Activated T-cell treated with anti-CD3 and anti-CD28 coated beads, Interleukin-2, amount 50 U/mL, for 4 hours (primary cell): ENCODE measurements at regions not wholly inside any gene's neighbourhood (a gene's known extent, or its start where the extent isn't known, plus 50 kb on each side); places are given as distances from the start of the nearest gene placed in this dataset.
"Not testable (repeated sequence)": the region's sequence is repeated elsewhere in the genome, so short reads cannot be mapped to it uniquely, and the experiment has no call there.

Source experiments
- ATAC-seq, 2 donors: fragments of 200-7000 bp; cut with Tn5 transposase; one replicate each; pipeline ENCODE4 v1.10.0; 2021
- DNase-seq: peaks from one replicate; pipeline ENCODE4 v3.0.0-alpha.2; 2020
- H3K27me3 Mint-ChIP-seq: one replicate; pipeline ENCODE4 v1.8.0; 2021; ENCODE audit warnings: low read depth, mixed read lengths
- H3K36me3 Mint-ChIP-seq: one replicate; pipeline ENCODE4 v1.8.0; 2022; ENCODE audit warnings: mixed read lengths; ENCODE audit not compliant: insufficient read depth
- H3K4me1 Mint-ChIP-seq: one replicate; pipeline ENCODE4 v1.8.0; 2021; ENCODE audit warnings: low read depth, mixed read lengths
- H3K4me3 Mint-ChIP-seq: one replicate; pipeline ENCODE4 v1.8.0; 2021; ENCODE audit warnings: mild to moderate bottlenecking, moderate library complexity, mixed read lengths
- H3K9me3 Mint-ChIP-seq: one replicate; pipeline ENCODE4 v1.8.0; 2021; ENCODE audit warnings: mixed read lengths

GRCh38 chr1:223020770-223021169, 122.3 kb downstream of the TLR5 start:
- Mint-ChIP-seq H3K4me1 (no peaks in the 10 kb centered on the region), H3K36me3 (no peaks in the 10 kb centered on the region), H3K27me3 (peaks cover 3% of the 10 kb centered on the region), H3K9me3 (peaks cover 5% of the 10 kb centered on the region), H3K4me3 (no peak overlapping the region)
- no peak for DNase-seq
- no peak for ATAC-seq

DNA sequence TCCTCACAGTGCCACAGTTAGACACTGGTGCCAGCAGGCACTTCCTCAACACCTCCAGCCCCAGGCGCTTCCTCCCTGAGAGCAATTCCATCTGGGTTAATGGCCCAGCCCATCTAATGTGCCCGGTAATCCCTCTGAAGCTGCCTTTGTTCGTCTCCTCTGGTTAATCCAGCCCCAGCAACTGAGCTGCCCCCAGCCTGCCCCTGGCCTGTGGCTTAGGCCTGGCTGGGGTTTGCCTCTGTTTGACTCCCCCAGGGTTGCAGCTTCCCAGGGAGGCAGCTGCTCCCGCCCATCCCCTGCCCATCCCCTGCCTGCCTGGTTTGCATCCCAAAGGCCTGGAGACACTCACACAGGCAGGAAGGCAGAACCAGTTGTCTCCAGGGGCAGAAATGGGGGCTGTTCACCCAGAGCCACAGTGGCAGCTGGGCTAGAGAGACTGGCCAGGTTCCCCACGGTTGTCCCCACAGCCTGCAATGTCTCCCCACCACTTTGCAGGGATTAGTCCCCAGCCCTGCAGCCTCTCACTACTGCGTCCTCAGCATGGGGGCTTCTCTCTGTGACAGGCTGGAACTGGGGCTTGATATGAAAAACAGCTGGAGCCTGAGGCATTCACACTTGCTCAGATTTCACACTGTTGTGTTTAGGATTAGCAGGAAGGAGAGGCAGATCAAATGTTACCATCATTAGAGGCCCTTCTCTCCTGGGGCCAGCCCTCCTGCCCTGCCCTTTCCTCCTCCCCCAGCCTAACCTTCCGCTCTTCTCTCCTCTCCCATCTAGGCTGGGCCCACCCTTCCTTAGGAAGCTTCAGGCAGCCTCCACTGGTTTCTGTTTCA, 120.2 kb downstream of the TLR5 start:
- H3K4me3 Mint-ChIP-seq: no peak overlapping the region
- H3K9me3 Mint-ChIP-seq: peaks cover 5% of the 10 kb centered on the region
- no peaks in the 10 kb centered on the region for H3K4me1 Mint-ChIP-seq
- no peak for DNase-seq
- ATAC-seq: no peak
- peaks cover 3% of the 10 kb centered on the region for H3K27me3 Mint-ChIP-seq
- no peaks in the 10 kb centered on the region for H3K36me3 Mint-ChIP-seq

- H3K36me3 Mint-ChIP-seq: no peaks in the 10 kb centered on the region
- no peak overlapping the region for H3K4me3 Mint-ChIP-seq
- no peak for ATAC-seq
- H3K4me1 Mint-ChIP-seq: no peaks in the 10 kb centered on the region
- no peak for DNase-seq
- H3K9me3 Mint-ChIP-seq: peaks cover 5% of the 10 kb centered on the region
- peaks cover 5% of the 10 kb centered on the region for H3K27me3 Mint-ChIP-seq
Observed at GRCh38 chr1:223023863-223024262, 119.2 kb downstream of the TLR5 start.

DNA sequence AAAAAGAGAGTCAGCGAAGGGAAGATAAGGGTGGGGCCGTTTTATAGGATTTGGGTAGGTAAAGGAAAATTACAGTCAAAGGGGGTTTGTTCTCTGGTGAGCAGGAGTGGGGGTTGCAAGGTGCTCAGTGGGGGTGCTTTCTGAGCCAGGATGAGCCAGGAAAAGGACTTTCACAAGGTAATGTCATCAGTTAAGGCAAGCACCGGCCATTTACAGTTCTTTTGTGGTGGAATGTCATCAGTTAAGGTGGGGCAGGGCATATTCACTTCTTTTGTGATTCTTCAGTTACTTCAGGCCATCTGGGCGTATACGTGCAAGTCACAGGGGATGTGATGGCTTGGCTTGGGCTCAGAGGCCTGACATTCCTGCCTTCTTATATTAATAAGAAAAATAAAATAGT, 118.6 kb downstream of the TLR5 start:
- not testable (repeated sequence) for ATAC-seq, H3K36me3 Mint-ChIP-seq, H3K27me3 Mint-ChIP-seq

DNA sequence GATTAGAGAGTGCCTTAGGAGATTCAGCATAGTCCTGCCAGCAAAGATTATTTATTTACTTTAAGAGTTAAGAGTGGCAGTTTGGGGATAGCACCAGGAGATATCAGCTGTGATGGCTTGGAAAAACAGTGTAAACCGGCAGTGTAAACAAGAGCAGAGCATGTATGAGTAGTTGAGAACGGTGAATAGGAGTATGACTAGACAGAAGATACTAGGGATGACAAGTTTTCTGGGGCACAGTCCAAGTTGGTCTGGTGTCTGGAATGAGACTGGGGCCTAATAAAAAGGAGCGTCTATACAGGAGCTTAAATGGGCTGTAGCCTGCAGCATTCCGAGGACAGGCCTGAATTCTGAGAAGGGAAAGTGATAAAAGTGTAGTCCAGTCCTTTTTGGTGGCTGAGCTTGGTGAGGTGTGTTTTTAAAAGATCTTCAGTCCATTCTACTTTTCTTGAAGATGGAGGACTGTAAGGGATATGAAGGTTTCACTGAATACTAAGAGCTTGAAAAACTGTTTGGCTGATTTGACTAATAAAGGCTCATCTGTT, 117.8 kb downstream of the TLR5 start:
- not testable (repeated sequence) for DNase-seq, H3K27me3 Mint-ChIP-seq, ATAC-seq, H3K4me1 Mint-ChIP-seq, H3K9me3 Mint-ChIP-seq, H3K4me3 Mint-ChIP-seq, H3K36me3 Mint-ChIP-seq

More for the DNA sequence above, 118.6 kb downstream of the TLR5 start:
- H3K9me3 Mint-ChIP-seq, H3K4me3 Mint-ChIP-seq, DNase-seq, H3K4me1 Mint-ChIP-seq: not testable (repeated sequence)

DNA sequence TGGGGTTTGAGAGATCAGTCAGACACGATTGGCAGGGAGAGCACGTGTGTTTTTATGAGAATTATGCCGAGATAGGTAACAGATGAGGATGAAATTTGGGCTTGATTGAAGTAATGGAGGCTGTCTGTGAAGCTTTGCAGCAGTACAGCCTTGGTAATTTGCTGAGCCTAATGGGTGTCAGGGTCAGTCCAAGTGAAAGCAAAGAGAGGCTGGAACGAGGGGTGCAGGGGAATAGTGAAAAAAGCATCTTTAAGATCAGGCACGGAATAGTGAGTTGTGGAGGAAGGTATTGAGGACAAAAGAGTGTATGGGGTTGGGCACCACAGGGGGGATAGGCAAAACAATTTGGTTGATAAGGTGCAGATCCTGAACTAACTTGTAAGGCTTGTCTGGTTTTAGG, 116.4 kb downstream of the TLR5 start:
- not testable (repeated sequence) for H3K36me3 Mint-ChIP-seq, H3K9me3 Mint-ChIP-seq, H3K27me3 Mint-ChIP-seq, H3K4me1 Mint-ChIP-seq, ATAC-seq, DNase-seq, H3K4me3 Mint-ChIP-seq

GRCh38 chr1:223029985-223030769, 112.9 kb downstream of the TLR5 start:
- Mint-ChIP-seq H3K9me3 (no peaks in the 10 kb centered on the region), H3K36me3 (no peaks in the 10 kb centered on the region), H3K4me3 (no peak overlapping the region), H3K27me3 (peaks cover 5% of the 10 kb centered on the region), H3K4me1 (no peaks in the 10 kb centered on the region)
- no peak for DNase-seq
- no peak for ATAC-seq

DNA sequence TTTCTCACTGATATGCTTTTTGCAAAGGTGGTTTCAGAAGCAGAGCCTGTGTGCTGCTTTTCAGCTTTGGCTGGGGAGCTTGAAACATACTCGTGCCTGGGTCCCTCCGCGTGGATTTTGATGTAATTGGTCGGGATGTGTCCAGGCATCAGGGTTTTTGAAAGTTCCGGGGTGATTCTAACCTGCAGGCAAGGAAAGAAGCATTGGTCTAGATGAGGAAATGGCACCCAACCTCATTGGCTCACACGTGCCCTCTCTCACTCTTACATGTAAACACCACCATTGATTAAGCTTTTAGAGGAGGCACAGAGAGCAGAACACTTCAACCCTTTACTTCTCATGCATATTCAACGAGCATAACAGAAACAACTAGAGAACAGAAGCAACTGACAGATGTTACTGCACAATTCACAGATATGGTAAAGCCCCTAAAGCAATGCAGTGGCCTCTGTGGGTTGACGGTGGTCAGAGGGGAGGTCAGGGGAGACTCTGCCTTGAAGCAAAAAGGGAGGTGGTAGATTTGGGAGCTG, 112.1 kb downstream of the TLR5 start:
- H3K4me3 Mint-ChIP-seq: no peak overlapping the region
- peaks cover 5% of the 10 kb centered on the region for H3K27me3 Mint-ChIP-seq
- H3K36me3 Mint-ChIP-seq: no peaks in the 10 kb centered on the region
- ATAC-seq (no peak), DNase-seq (no peak)
- no peaks in the 10 kb centered on the region for H3K9me3 Mint-ChIP-seq
- no peaks in the 10 kb centered on the region for H3K4me1 Mint-ChIP-seq

GRCh38 chr1:223031733-223032601, 111.1 kb downstream of the TLR5 start:
- Mint-ChIP-seq H3K4me1 (no peaks in the 10 kb centered on the region), H3K4me3 (no peak overlapping the region), H3K27me3 (peaks cover 10% of the 10 kb centered on the region), H3K36me3 (no peaks in the 10 kb centered on the region), H3K9me3 (no peaks in the 10 kb centered on the region)
- DNase-seq: no peak
- ATAC-seq: no peak

- Mint-ChIP-seq H3K9me3 (no peaks in the 10 kb centered on the region), H3K27me3 (peaks cover 7% of the 10 kb centered on the region), H3K36me3 (no peaks in the 10 kb centered on the region), H3K4me3 (no peak overlapping the region), H3K4me1 (no peaks in the 10 kb centered on the region)
- ATAC-seq: no peak
- no peak for DNase-seq
Observed at GRCh38 chr1:223033658-223034057, 109.4 kb downstream of the TLR5 start.

DNA sequence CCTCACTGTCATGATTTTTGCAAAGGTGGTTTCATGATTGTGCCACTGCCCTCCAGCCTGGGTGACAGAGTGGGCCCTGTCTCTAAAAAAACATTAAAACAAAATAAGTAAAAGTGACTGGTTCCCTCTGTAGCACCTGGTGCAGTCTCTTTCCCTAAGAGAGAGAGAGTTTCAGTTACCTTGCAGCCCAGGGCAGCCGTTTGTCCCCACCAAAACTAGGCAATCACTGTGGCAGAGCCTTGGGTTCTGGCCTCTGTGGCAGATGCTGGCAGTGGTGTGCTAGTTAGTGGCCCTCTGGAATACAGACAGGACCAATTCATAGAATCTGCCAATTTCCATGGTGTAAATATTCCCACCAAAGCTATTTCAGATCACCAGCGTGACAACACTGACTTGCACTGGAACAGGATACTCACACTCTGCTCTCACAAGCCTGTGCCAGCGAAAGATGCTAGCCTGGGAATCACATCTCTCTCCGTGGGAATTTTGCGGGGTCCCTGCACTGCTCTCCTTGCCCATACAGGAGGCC, 108.7 kb downstream of the TLR5 start:
- no peak for DNase-seq
- no peaks in the 10 kb centered on the region for H3K9me3 Mint-ChIP-seq
- ATAC-seq: no peak
- no peaks in the 10 kb centered on the region for H3K36me3 Mint-ChIP-seq
- H3K4me3 Mint-ChIP-seq: no peak overlapping the region
- peaks cover 7% of the 10 kb centered on the region for H3K27me3 Mint-ChIP-seq
- no peaks in the 10 kb centered on the region for H3K4me1 Mint-ChIP-seq

GRCh38 chr1:223035724-223036478, 107.1 kb downstream of the TLR5 start:
- no peak overlapping the region for H3K4me3 Mint-ChIP-seq
- ATAC-seq: no peak

DNA sequence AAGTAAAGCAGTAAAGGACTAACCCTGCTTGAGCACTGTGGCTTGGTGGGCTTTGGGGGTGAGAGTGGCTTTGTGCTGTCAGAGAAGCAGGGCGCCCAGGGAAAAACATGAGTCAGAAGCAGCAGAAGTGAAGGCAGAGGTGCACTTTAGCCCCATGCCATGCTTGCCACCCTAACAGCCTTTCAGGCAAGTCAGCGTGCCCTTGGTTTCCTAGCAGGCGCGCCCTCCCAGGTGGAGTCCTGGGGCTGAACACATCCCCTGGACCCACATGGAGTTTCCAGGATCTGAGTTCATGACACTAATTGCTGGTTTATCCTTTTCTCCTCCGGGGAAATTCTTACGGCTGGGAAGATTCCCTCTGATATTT, 106.6 kb downstream of the TLR5 start:
- DNase-seq (no peak), ATAC-seq (no peak)
- Mint-ChIP-seq H3K27me3 (peaks cover 13% of the 10 kb centered on the region), H3K4me3 (no peak overlapping the region), H3K36me3 (no peaks in the 10 kb centered on the region), H3K4me1 (no peaks in the 10 kb centered on the region), H3K9me3 (no peaks in the 10 kb centered on the region)

More at GRCh38 chr1:223035724-223036478, 107.1 kb downstream of the TLR5 start:
- H3K9me3 Mint-ChIP-seq: no peaks in the 10 kb centered on the region
- H3K4me1 Mint-ChIP-seq: no peaks in the 10 kb centered on the region
- H3K27me3 Mint-ChIP-seq: peaks cover 11% of the 10 kb centered on the region
- no peak for DNase-seq
- H3K36me3 Mint-ChIP-seq: no peaks in the 10 kb centered on the region
